HG03064 (cell line): ENCODE measurements at regions not wholly inside any gene's neighbourhood (a gene's known extent, or its start where the extent isn't known, plus 50 kb on each side); places are given as distances from the start of the nearest gene placed in this dataset.
"Not testable (repeated sequence)": the region's sequence is repeated elsewhere in the genome, so short reads cannot be mapped to it uniquely, and the experiment has no call there.

Experiments used
- ATAC-seq: cut with Tn5 transposase; IDR thresholded peaks from one replicate; pipeline ENCODE4 v1.9.1; 2021; ENCODE audit warnings: low read depth; ENCODE audit not compliant: unreplicated experiment

DNA sequence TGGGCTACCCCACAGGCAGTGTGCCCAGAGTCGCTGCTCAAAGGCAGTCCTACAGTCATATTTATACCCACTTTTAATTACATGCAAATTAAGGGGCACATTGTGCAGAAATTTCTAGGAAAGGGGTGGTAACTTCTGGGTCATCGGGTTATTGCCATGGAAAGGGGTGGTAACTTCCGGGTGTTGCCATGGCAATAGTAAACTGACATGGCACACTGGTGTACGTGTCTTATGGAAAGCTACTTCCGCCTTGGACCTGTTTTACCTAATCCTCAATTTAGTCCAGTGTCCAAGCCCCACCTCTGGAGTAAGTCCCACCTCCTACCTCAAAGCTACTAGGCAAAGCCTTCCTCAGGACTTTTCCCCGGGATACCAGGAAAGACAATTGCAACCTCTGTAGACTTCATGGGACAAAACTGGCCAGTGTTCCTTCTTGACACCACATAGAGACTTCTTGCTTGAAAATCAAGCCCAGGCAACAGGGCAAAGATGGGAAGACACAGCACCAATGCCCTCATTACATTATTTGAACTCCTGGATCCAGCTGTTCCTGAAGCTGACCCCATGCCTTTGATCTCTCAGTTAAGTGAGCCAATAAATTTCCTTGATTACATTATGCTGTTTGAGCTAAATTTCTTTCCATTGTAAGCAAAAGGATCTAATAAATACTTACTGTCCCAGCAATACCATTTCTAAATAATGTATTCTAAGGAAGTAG lies 63.3 kb upstream of the AGAP1 start:
- ATAC-seq, result no peak

DNA sequence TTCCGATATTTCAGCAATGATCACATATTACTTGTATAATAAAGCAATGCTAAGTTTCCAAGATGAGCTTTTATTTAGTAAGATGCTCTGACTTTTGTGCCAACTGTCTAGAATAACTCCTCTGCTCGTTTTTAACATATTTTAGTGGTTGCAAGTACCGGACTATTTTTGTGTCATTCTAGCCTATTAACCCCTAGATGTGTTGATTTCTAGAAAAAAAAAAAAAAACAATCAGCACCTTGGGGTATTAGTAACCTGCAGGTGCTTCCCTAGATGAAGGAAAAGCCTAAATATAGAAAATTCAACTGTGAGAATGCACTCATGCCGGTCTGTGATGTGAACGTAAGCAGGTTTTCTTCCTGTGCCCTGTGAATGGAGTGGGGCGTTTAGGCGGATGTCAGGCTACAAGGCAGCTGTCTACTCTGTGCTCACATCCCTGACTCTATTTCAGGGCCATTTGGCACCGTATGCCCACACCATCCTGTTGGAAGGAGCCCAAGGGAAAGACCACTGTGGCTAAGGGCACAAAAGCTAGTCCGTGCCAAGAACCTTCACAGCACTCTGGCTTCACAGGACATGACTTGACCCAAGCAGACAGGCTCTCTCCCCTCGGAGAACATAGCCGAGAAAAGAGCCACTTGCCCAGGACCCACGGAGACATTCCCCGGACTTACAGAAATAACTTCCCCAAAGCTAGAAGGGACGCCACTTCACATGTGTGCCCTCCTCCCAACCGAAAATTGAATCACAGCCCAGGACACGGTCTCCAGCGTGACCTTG lies 60.9 kb upstream of the AGAP1 start:
- ATAC-seq, result no peak

DNA sequence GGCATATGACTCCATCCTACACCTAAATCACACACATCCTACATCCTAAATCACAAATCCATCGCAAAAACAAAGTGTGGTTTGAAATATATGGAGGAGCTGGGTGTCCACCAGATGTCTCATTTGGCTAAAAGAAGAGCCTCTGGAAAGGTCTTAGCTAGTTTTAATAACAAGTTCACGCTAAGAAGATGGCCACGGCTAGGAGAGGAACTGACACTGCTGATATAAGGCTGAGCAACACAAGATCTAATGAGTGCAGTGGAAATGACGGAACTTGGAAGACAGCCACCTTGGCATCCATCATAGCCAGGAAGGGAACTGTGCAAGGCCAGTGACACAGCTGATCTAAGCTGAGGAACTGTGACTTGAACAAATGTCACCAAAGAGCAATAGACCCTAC lies 60.0 kb upstream of the AGAP1 start:
- no peak for ATAC-seq

DNA sequence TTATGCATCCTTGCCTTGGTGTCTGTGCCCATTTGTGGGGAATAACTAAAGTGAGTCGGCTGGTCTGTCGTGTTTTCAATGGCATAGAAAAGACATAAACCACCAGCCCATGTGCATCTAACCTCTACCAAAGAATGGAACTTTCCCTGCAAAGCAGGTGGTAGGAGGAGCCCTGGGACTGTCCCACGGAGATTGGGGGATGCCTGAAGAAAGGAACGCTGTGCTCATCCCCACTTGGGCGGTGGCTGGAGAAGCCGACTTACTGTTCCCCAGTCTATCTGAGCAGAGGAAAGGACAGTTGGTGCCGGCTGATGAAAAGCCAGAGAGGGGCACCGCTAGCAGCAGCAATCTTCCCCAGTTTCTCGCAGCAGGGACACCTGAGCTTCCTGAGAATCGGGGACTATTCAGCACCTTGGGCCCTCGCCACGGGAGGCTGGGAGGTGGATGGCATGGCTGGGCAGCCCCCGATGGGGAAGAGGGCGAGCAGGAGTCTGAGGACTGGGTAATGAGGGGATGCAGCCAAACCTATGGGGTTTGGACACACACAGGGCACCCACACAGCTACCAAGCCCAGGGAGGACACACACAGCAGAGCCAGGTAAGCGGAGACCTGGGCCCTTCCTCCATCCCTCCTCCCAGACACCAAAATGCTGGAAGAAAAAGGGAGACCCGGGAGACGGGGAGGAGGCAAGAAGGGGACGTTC lies 53.7 kb upstream of the AGAP1 start:
- ATAC-seq, result no peak

DNA sequence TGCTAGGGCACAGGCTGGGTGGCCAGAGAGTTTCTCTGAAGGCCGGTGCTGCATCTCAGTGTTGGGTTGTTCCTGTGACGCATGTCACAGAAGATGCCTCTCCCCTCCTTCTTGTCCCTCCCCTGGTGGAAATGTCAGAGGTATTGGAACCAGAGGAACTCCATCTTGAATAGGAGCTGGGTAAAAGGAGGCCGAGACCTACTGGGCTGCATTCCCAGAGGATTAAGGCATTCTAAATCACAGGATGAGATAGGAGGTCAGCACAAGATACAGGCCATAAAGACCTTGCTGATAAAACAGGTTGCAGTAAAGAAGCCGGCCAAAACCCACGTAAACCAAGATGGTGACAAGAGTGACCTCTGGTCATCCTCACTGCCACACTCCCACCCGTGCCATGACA lies 50.3 kb upstream of the AGAP1 start:
- not testable (repeated sequence) for ATAC-seq
